HEK293 (cell line): ENCODE measurements at regions not wholly inside any gene's neighbourhood (a gene's known extent, or its start where the extent isn't known, plus 50 kb on each side); places are given as distances from the start of the nearest gene placed in this dataset.

Experiments
- OSR2 ChIP-seq: fragments of 450-650 bp; formaldehyde crosslinking; IDR thresholded peaks from 2 replicates; pipeline ENCODE4 v1.5.1; 2016; ENCODE audit warnings: missing biosample characterization, missing genetic modification characterization
- ZFP41 ChIP-seq: fragments of 450-650 bp; formaldehyde crosslinking; IDR thresholded peaks from 2 replicates; pipeline ENCODE4 v1.5.1; 2016; ENCODE audit warnings: missing biosample characterization, missing genetic modification characterization, borderline replicate concordance
- ZNF248 ChIP-seq: fragments of 450-650 bp; formaldehyde crosslinking; IDR thresholded peaks from 2 replicates; pipeline ENCODE4 v1.5.1; 2017; ENCODE audit warnings: missing biosample characterization, missing genetic modification characterization
- ZNF514 ChIP-seq: fragments of 450-650 bp; formaldehyde crosslinking; IDR thresholded peaks from 2 replicates; pipeline ENCODE4 v1.5.1; 2016; ENCODE audit warnings: missing biosample characterization, missing genetic modification characterization
- ZNF544 ChIP-seq: fragments of 450-650 bp; formaldehyde crosslinking; IDR thresholded peaks from 2 replicates; pipeline ENCODE4 v1.5.0; 2017; ENCODE audit warnings: missing biosample characterization, missing genetic modification characterization
- ZNF664 ChIP-seq: fragments of 450-650 bp; formaldehyde crosslinking; IDR thresholded peaks from 2 replicates; pipeline ENCODE4 v1.5.1; 2016; ENCODE audit warnings: missing biosample characterization, missing genetic modification characterization
- TF ChIP-seq, protein P1 (sequence below): fragments of 450-650 bp; formaldehyde crosslinking; IDR thresholded peaks from 2 replicates; pipeline ENCODE4 v1.5.1; 2016; ENCODE audit warnings: missing biosample characterization, missing genetic modification characterization
- TF ChIP-seq, protein P2 (sequence below): fragments of 450-650 bp; formaldehyde crosslinking; IDR thresholded peaks from 2 replicates; pipeline ENCODE4 v1.5.1; 2017; ENCODE audit warnings: missing biosample characterization, missing genetic modification characterization
- TF ChIP-seq, protein P3 (sequence below): fragments of 450-650 bp; formaldehyde crosslinking; IDR thresholded peaks from 2 replicates; pipeline ENCODE4 v1.5.0; 2017; ENCODE audit warnings: missing biosample characterization, missing genetic modification characterization, borderline replicate concordance
- TF ChIP-seq, protein P4 (sequence below): fragments of 450-650 bp; formaldehyde crosslinking; IDR thresholded peaks from 2 replicates; pipeline ENCODE4 v1.5.1; 2016; ENCODE audit warnings: missing biosample characterization, missing genetic modification characterization
- TF ChIP-seq, protein P5 (sequence below): fragments of 450-650 bp; formaldehyde crosslinking; IDR thresholded peaks from 2 replicates; pipeline ENCODE4 v1.5.1; 2016; ENCODE audit warnings: missing biosample characterization, missing genetic modification characterization

DNA sequence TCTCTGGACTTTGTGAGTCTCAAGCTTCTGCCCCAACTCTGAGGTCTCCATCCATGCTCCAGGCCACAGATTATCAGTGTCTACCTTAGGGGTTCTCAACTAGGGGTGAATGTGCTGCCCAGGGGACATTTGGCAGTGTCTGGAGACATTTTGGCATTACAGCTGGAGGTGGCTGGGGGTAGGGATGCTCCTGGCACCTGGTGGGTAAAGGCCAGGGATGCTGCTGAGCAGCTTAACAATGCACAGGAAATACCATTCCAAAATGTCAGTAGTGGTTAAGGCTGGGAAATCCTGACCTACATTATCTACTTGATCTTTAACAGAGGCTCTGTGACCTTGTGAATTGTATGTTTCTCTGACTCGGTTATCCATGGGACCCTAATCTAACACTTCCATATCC is 67.3 kb upstream of the PALS2 start:
- TF ChIP-seq OSR2, result no peak
- TF ChIP-seq, protein P1, sequence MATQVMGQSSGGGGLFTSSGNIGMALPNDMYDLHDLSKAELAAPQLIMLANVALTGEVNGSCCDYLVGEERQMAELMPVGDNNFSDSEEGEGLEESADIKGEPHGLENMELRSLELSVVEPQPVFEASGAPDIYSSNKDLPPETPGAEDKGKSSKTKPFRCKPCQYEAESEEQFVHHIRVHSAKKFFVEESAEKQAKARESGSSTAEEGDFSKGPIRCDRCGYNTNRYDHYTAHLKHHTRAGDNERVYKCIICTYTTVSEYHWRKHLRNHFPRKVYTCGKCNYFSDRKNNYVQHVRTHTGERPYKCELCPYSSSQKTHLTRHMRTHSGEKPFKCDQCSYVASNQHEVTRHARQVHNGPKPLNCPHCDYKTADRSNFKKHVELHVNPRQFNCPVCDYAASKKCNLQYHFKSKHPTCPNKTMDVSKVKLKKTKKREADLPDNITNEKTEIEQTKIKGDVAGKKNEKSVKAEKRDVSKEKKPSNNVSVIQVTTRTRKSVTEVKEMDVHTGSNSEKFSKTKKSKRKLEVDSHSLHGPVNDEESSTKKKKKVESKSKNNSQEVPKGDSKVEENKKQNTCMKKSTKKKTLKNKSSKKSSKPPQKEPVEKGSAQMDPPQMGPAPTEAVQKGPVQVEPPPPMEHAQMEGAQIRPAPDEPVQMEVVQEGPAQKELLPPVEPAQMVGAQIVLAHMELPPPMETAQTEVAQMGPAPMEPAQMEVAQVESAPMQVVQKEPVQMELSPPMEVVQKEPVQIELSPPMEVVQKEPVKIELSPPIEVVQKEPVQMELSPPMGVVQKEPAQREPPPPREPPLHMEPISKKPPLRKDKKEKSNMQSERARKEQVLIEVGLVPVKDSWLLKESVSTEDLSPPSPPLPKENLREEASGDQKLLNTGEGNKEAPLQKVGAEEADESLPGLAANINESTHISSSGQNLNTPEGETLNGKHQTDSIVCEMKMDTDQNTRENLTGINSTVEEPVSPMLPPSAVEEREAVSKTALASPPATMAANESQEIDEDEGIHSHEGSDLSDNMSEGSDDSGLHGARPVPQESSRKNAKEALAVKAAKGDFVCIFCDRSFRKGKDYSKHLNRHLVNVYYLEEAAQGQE (tag by site-specific recombination), result no peak
- TF ChIP-seq, protein P2, sequence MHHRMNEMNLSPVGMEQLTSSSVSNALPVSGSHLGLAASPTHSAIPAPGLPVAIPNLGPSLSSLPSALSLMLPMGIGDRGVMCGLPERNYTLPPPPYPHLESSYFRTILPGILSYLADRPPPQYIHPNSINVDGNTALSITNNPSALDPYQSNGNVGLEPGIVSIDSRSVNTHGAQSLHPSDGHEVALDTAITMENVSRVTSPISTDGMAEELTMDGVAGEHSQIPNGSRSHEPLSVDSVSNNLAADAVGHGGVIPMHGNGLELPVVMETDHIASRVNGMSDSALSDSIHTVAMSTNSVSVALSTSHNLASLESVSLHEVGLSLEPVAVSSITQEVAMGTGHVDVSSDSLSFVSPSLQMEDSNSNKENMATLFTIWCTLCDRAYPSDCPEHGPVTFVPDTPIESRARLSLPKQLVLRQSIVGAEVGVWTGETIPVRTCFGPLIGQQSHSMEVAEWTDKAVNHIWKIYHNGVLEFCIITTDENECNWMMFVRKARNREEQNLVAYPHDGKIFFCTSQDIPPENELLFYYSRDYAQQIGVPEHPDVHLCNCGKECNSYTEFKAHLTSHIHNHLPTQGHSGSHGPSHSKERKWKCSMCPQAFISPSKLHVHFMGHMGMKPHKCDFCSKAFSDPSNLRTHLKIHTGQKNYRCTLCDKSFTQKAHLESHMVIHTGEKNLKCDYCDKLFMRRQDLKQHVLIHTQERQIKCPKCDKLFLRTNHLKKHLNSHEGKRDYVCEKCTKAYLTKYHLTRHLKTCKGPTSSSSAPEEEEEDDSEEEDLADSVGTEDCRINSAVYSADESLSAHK (tag by site-specific recombination), result no peak
- TF ChIP-seq ZNF248 (tag by site-specific recombination), result no peak
- TF ChIP-seq ZNF514, result no peak
- TF ChIP-seq, protein P3, sequence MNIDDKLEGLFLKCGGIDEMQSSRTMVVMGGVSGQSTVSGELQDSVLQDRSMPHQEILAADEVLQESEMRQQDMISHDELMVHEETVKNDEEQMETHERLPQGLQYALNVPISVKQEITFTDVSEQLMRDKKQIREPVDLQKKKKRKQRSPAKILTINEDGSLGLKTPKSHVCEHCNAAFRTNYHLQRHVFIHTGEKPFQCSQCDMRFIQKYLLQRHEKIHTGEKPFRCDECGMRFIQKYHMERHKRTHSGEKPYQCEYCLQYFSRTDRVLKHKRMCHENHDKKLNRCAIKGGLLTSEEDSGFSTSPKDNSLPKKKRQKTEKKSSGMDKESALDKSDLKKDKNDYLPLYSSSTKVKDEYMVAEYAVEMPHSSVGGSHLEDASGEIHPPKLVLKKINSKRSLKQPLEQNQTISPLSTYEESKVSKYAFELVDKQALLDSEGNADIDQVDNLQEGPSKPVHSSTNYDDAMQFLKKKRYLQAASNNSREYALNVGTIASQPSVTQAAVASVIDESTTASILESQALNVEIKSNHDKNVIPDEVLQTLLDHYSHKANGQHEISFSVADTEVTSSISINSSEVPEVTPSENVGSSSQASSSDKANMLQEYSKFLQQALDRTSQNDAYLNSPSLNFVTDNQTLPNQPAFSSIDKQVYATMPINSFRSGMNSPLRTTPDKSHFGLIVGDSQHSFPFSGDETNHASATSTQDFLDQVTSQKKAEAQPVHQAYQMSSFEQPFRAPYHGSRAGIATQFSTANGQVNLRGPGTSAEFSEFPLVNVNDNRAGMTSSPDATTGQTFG (tag by site-specific recombination), result no peak
- TF ChIP-seq, protein P4, sequence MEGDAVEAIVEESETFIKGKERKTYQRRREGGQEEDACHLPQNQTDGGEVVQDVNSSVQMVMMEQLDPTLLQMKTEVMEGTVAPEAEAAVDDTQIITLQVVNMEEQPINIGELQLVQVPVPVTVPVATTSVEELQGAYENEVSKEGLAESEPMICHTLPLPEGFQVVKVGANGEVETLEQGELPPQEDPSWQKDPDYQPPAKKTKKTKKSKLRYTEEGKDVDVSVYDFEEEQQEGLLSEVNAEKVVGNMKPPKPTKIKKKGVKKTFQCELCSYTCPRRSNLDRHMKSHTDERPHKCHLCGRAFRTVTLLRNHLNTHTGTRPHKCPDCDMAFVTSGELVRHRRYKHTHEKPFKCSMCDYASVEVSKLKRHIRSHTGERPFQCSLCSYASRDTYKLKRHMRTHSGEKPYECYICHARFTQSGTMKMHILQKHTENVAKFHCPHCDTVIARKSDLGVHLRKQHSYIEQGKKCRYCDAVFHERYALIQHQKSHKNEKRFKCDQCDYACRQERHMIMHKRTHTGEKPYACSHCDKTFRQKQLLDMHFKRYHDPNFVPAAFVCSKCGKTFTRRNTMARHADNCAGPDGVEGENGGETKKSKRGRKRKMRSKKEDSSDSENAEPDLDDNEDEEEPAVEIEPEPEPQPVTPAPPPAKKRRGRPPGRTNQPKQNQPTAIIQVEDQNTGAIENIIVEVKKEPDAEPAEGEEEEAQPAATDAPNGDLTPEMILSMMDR, result no peak
- TF ChIP-seq ZNF544 (tag by site-specific recombination), result no peak
- TF ChIP-seq ZNF664, result no peak
- TF ChIP-seq, protein P5, sequence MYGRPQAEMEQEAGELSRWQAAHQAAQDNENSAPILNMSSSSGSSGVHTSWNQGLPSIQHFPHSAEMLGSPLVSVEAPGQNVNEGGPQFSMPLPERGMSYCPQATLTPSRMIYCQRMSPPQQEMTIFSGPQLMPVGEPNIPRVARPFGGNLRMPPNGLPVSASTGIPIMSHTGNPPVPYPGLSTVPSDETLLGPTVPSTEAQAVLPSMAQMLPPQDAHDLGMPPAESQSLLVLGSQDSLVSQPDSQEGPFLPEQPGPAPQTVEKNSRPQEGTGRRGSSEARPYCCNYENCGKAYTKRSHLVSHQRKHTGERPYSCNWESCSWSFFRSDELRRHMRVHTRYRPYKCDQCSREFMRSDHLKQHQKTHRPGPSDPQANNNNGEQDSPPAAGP (tag by site-specific recombination), result no peak
- TF ChIP-seq ZFP41, result no peak
